ENCODE measurements at regions not wholly inside any gene's neighbourhood (a gene's known extent, or its start where the extent isn't known, plus 50 kb on each side); places are given as distances from the start of the nearest gene placed in this dataset.

- Histone ChIP-seq H3K4me2 (ENCODE audit: low read length) (no peak overlapping the region), H3K36me3 (ENCODE audit: insufficient read depth, low read length) (no peaks in the 10 kb centered on the region), H4K20me1 (ENCODE audit: insufficient read depth) (no peaks in the 10 kb centered on the region), H3K79me2 (replicated peaks; ENCODE audit: insufficient read depth, low read length) (no peaks in the 10 kb centered on the region), H3K27me3 (ENCODE audit: insufficient read depth, low read depth, low read length) (no peaks in the 10 kb centered on the region), H3K9me2 (ENCODE audit: insufficient read depth, low read length) (no peaks in the 10 kb centered on the region), H3K4me3 (ENCODE audit: low read length) (no peak overlapping the region), H2AFZ (ENCODE audit: low read depth, low read length) (no peak overlapping the region), H3K9me3 (ENCODE audit: low read length) (no peaks in the 10 kb centered on the region), H3F3A (ENCODE audit: insufficient read depth, low read length, poor library complexity, severe bottlenecking) (no peaks in the 10 kb centered on the region), H3K9ac (ENCODE audit: low read length) (no peak overlapping the region), H3K27ac (ENCODE audit: low read length) (no peak overlapping the region)
- no peak for TF ChIP-seq EP300 (conservative IDR thresholded peaks at IDR 0.05; ENCODE audit: poor library complexity, severe bottlenecking)
- no peak for TF ChIP-seq CTCF (IDR thresholded peaks at IDR 0.05; ENCODE audit: poor library complexity, severe bottlenecking)
These were observed 1313.5 kb upstream of the TMEM132C start for GRCh38 chr12:126953365-126953889.

- no peaks in the 10 kb centered on the region for H3K36me3 ChIP-seq (ENCODE audit: insufficient read depth, low read length)
- no peak overlapping the region for H3K9ac ChIP-seq (ENCODE audit: low read length)
- H3K27ac ChIP-seq (ENCODE audit: low read length): no peak overlapping the region
- no peak overlapping the region for H2AFZ ChIP-seq (ENCODE audit: low read depth, low read length)
- H3K4me2 ChIP-seq (ENCODE audit: low read length): no peak overlapping the region
- TF ChIP-seq RAD21 (conservative IDR thresholded peaks at IDR 0.05): no peak
- no peak for TF ChIP-seq POLR2AphosphoS5 (IDR thresholded peaks at IDR 0.05)
- TF ChIP-seq REST (IDR thresholded peaks at IDR 0.05; ENCODE audit: borderline replicate concordance): no peak
- no peak for TF ChIP-seq EZH2 (IDR thresholded peaks at IDR 0.05; ENCODE audit: borderline replicate concordance, insufficient read depth, low read length, poor library complexity, severe bottlenecking)
- no peaks in the 10 kb centered on the region for H4K20me1 ChIP-seq (ENCODE audit: insufficient read depth)
- H3F3A ChIP-seq (ENCODE audit: insufficient read depth, low read length, poor library complexity, severe bottlenecking): no peaks in the 10 kb centered on the region
- no peaks in the 10 kb centered on the region for H3K9me2 ChIP-seq (ENCODE audit: insufficient read depth, low read length)
- H3K79me2 ChIP-seq (replicated peaks; ENCODE audit: insufficient read depth, low read length): no peaks in the 10 kb centered on the region
- no peak overlapping the region for H3K4me3 ChIP-seq (ENCODE audit: low read length)
- H3K27me3 ChIP-seq (ENCODE audit: insufficient read depth, low read depth, low read length): no peaks in the 10 kb centered on the region
- H3K9me3 ChIP-seq (ENCODE audit: low read length): no peaks in the 10 kb centered on the region
These were observed 1306.7 kb upstream of the TMEM132C start for GRCh38 chr12:126960221-126960620.

- Histone ChIP-seq H3K4me2 (ENCODE audit: low read length) (no peak overlapping the region), H4K20me1 (ENCODE audit: insufficient read depth) (no peaks in the 10 kb centered on the region), H3F3A (ENCODE audit: insufficient read depth, low read length, poor library complexity, severe bottlenecking) (no peaks in the 10 kb centered on the region), H3K9ac (ENCODE audit: low read length) (no peak overlapping the region), H3K9me2 (ENCODE audit: insufficient read depth, low read length) (no peaks in the 10 kb centered on the region), H3K79me2 (replicated peaks; ENCODE audit: insufficient read depth, low read length) (no peaks in the 10 kb centered on the region), H3K27me3 (ENCODE audit: insufficient read depth, low read depth, low read length) (no peaks in the 10 kb centered on the region), H3K4me3 (ENCODE audit: low read length) (no peak overlapping the region), H3K36me3 (ENCODE audit: insufficient read depth, low read length) (no peaks in the 10 kb centered on the region), H2AFZ (ENCODE audit: low read depth, low read length) (no peak overlapping the region), H3K27ac (ENCODE audit: low read length) (no peak overlapping the region), H3K9me3 (ENCODE audit: low read length) (no peaks in the 10 kb centered on the region)
- TF ChIP-seq TAF1 (IDR thresholded peaks at IDR 0.05; ENCODE audit: low read depth) (no peak), EP300 (conservative IDR thresholded peaks at IDR 0.05; ENCODE audit: poor library complexity, severe bottlenecking) (no peak), CTCF (IDR thresholded peaks at IDR 0.05; ENCODE audit: poor library complexity, severe bottlenecking) (no peak), REST (IDR thresholded peaks at IDR 0.05; ENCODE audit: borderline replicate concordance) (no peak), POLR2AphosphoS5 (IDR thresholded peaks at IDR 0.05) (no peak), EZH2 (IDR thresholded peaks at IDR 0.05; ENCODE audit: borderline replicate concordance, insufficient read depth, low read length, poor library complexity, severe bottlenecking) (no peak), SMC3 (conservative IDR thresholded peaks at IDR 0.05; ENCODE audit: poor library complexity) (no peak), MXI1 (conservative IDR thresholded peaks at IDR 0.05; ENCODE audit: poor library complexity, severe bottlenecking) (no peak), RAD21 (conservative IDR thresholded peaks at IDR 0.05) (no peak)
These were observed 1306.3 kb upstream of the TMEM132C start for GRCh38 chr12:126960709-126961108.
